Fibroblast of mammary gland (primary cell): ENCODE measurements at regions not wholly inside any gene's neighbourhood (a gene's known extent, or its start where the extent isn't known, plus 50 kb on each side); places are given as distances from the start of the nearest gene placed in this dataset.

Experiments
- DNase-seq: peaks from one replicate; pipeline ENCODE4 v3.0.0-alpha.2; 2010; ENCODE audit warnings: low read depth
- H3K4me3 ChIP-seq: 2 replicates; pipeline ENCODE4 v1.5.1; 2011; ENCODE audit warnings: low read depth, mild to moderate bottlenecking, low read length, moderate library complexity; ENCODE audit not compliant: control insufficient read depth
- CTCF ChIP-seq: conservative IDR thresholded peaks from 2 replicates; pipeline ENCODE4 v1.5.1; 2011; ENCODE audit warnings: low read depth, low read length, inconsistent platforms; ENCODE audit not compliant: control insufficient read depth, insufficient read depth

DNA sequence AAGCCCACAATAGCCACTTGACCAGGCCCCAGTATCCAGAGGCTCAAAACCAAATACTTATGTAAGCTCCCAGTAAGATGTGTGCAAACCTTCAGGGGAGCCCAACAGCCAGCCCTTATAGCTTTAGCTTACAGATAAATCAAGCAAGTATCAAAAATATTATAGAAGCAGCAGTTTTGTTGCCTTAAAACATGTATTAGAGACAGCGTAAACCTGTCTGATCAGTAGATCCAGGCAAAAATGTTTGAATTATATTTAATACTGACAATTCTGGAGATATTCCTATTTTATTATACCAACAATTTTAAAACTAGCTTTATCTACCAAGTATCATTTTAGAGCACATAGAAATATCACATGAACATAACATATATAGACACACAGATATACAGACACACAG lies 365.6 kb upstream of the KLF4 start:
- H3K4me3 ChIP-seq = no peak overlapping the region
- no peak for TF ChIP-seq CTCF
- DNase-seq = no peak

DNA sequence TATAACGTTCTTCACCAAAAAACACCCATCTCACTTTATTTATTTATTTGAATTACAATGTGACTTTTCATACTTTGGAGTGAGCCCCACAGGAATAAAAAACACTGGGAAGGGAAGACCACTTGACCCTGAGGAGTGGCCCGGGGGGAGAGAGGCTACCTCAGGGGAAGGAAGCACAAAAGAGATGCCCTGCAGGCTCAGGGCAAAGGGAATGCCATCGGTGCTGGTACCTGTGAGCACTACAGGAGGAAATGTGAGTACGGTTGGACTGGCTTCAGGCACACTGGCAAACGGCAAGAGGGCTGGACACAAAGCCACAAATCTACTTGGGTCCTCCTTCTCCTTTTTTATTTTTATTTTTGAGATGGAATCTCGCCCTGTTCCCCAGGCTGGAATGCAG lies 363.9 kb upstream of the KLF4 start:
- no peak overlapping the region for H3K4me3 ChIP-seq
- TF ChIP-seq CTCF = no peak
- no peak for DNase-seq

DNA sequence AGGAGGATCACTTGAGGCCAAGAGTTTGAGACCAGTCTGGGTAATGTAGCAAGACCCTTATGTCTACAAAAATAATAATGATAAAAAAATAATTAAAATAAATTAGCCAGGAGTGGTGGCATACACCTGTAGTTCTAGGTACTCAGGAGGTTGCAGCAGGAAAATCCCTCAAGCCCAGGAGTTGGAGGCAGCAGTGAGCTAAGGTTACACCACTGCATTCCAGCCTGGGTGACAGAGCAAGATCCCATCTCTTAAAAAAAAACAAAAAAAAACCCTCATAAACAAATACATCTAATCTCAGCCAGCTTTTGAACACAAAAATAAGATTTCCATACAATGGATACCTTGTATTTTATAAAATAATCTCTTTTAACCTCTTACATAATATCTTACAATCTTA lies 363.3 kb upstream of the KLF4 start:
- no peak overlapping the region for H3K4me3 ChIP-seq
- DNase-seq = no peak
- no peak for TF ChIP-seq CTCF

GRCh38 chr9:107850653-107851052 lies 361.1 kb upstream of the KLF4 start:
- no peak for TF ChIP-seq CTCF
- no peak for DNase-seq

DNA sequence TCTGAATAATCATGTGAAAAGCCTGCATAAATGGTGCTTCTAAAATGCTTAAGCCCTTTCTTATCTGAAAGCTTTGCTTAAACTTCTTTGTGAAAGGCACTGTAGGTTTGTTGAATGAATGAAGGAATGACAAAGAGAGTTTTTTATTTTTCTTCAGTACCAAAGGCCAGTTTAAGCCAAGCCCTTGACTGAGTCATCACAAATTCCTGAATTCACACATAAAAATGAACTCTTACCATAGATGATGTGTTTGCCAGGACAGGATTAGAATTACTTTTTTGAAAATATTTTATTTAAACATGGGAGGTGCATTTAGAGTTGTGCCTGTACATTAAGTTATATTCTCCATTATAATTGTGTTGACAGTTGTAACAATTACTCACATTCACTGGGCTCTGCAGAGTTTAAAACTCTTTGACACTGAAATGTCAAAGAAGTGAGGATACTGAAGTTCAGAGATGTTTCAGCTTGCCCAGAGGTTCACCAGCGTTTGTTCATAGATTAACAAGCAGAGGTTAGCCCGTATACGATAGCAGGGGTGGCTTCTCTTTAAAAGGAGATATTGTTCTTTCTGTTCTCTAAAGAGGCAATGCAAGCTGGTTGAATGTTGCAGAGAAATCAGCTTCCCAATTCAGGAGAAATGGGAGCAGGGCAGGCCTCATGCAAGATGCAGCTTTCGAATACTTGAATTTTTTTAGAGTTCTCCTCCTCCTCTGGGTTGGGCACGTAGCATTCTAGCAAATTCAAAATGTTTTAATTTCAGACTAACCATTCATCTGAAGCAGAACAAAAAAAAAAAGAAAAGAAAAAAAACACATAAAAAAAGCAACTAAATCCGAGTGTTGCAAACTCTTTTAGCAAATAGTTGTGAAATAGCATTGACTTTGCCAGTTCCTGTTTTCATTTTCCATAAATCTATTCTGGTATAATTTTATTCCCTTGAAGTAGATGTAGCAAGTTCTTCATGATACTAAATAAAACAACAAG lies 358.7 kb upstream of the KLF4 start:
- TF ChIP-seq CTCF = no peak
- no peak overlapping the region for H3K4me3 ChIP-seq
- peak; percentile 69 for DNase-seq

More at GRCh38 chr9:107850653-107851052, 361.1 kb upstream of the KLF4 start:
- H3K4me3 ChIP-seq = no peak overlapping the region

DNA sequence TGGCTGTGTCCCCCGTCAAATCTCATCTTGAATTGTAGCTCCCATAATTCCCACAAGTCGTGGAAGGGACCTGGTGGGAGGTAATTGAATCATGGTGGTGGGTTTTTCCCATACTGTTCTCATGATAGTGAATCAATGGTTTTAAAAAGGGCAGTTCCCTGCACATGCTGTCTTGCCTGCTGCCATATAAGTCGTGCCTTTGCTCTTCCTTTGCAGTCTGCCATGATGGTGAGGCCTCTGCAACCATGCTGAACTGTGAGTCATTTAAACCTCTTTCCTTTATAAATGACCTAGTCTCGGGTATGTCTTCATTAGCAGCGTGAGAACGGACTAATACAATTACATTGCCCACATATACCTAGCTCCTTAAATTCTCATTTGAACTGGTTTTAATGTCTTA lies 353.0 kb upstream of the KLF4 start:
- H3K4me3 ChIP-seq = no peak overlapping the region
- no peak for TF ChIP-seq CTCF
- no peak for DNase-seq
